ENCODE measurements at regions not wholly inside any gene's neighbourhood (a gene's known extent, or its start where the extent isn't known, plus 50 kb on each side); places are given as distances from the start of the nearest gene placed in this dataset.

GRCh38 chr4:114223580-114223979 lies 244.1 kb upstream of the ARSJ start:
- TF ChIP-seq CTCF (IDR thresholded peaks at IDR 0.05; ENCODE audit: low read depth, low read length), result no peak
- H3K36me3 ChIP-seq, result no peaks in the 10 kb centered on the region

GRCh38 chr4:114225436-114225835 lies 246.0 kb upstream of the ARSJ start:
- H3K36me3 ChIP-seq, result no peaks in the 10 kb centered on the region
- no peak overlapping the region for H3K27ac ChIP-seq
- no peaks in the 10 kb centered on the region for H3K9me3 ChIP-seq (ENCODE audit: severe bottlenecking)
- DNase-seq, result no peak
- no peak overlapping the region for H3K4me3 ChIP-seq (ENCODE audit: low read depth, low read length)
- H3K27me3 ChIP-seq (ENCODE audit: insufficient read depth, low read depth, severe bottlenecking), result no peaks in the 10 kb centered on the region
- TF ChIP-seq CTCF (IDR thresholded peaks at IDR 0.05; ENCODE audit: low read depth, low read length), result no peak

More at GRCh38 chr4:114223580-114223979, 244.1 kb upstream of the ARSJ start:
- H3K9me3 ChIP-seq (ENCODE audit: severe bottlenecking), result no peaks in the 10 kb centered on the region
- H3K27ac ChIP-seq, result no peak overlapping the region
- H3K4me3 ChIP-seq (ENCODE audit: low read depth, low read length), result no peak overlapping the region
- DNase-seq, result no peak
- H3K27me3 ChIP-seq (ENCODE audit: insufficient read depth, low read depth, severe bottlenecking), result no peaks in the 10 kb centered on the region

GRCh38 chr4:114226179-114226578 lies 246.7 kb upstream of the ARSJ start:
- Histone ChIP-seq H3K27ac (no peak overlapping the region), H3K9me3 (ENCODE audit: severe bottlenecking) (no peaks in the 10 kb centered on the region), H3K27me3 (ENCODE audit: insufficient read depth, low read depth, severe bottlenecking) (no peaks in the 10 kb centered on the region), H3K36me3 (no peaks in the 10 kb centered on the region), H3K4me3 (ENCODE audit: low read depth, low read length) (no peak overlapping the region)
- TF ChIP-seq CTCF (IDR thresholded peaks at IDR 0.05; ENCODE audit: low read depth, low read length), result no peak
- DNase-seq, result no peak

GRCh38 chr4:114226968-114227760 lies 247.7 kb upstream of the ARSJ start:
- TF ChIP-seq CTCF (IDR thresholded peaks at IDR 0.05; ENCODE audit: low read depth, low read length), result no peak
- no peak overlapping the region for H3K27ac ChIP-seq

GRCh38 chr4:114229706-114230105 lies 250.3 kb upstream of the ARSJ start:
- TF ChIP-seq CTCF (IDR thresholded peaks at IDR 0.05; ENCODE audit: low read depth, low read length), result no peak
- DNase-seq, result no peak
- Histone ChIP-seq H3K27ac (no peak overlapping the region), H3K36me3 (no peaks in the 10 kb centered on the region), H3K27me3 (ENCODE audit: insufficient read depth, low read depth, severe bottlenecking) (no peaks in the 10 kb centered on the region), H3K4me3 (ENCODE audit: low read depth, low read length) (no peak overlapping the region), H3K9me3 (ENCODE audit: severe bottlenecking) (no peaks in the 10 kb centered on the region)

More at GRCh38 chr4:114226968-114227760, 247.7 kb upstream of the ARSJ start:
- Histone ChIP-seq H3K27me3 (ENCODE audit: insufficient read depth, low read depth, severe bottlenecking) (no peaks in the 10 kb centered on the region), H3K4me3 (ENCODE audit: low read depth, low read length) (no peak overlapping the region), H3K9me3 (ENCODE audit: severe bottlenecking) (no peaks in the 10 kb centered on the region), H3K36me3 (no peaks in the 10 kb centered on the region)
- DNase-seq, result no peak

Measured in WERI-Rb-1 (cell line).